ENCODE measurements at regions not wholly inside any gene's neighbourhood (a gene's known extent, or its start where the extent isn't known, plus 50 kb on each side); places are given as distances from the start of the nearest gene placed in this dataset.

GRCh38 chr13:99662678-99663077, 161.4 kb downstream of the TM9SF2 start:
- DNase-seq (ENCODE audit: low read depth): no peak

GRCh38 chr13:99661791-99662190, 160.5 kb downstream of the TM9SF2 start:
- no peak for DNase-seq (ENCODE audit: low read depth)

- no peak for DNase-seq (ENCODE audit: low read depth)
These were observed 158.7 kb downstream of the TM9SF2 start for GRCh38 chr13:99659866-99660554.

DNA sequence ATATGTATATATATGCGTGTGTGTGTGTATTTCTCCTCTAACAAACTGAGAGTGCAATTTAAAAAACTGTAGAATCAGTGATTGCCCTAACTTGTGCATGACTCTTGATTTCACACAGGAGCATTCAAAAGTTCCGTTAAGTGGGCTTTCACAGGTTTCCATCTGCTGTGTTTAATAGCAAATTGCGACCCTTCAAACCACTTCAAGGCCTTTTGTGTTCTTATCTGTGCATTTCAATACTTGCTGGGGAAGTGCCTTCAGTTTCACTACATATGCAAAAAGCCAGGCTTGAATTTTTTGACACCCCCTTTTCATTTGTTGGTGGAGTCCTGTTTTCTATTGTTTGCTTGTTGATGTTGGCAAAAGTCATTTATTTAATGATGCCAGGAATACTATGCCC, 158.0 kb downstream of the TM9SF2 start:
- DNase-seq (ENCODE audit: low read depth): no peak

- peak; percentile 15 for DNase-seq (ENCODE audit: low read depth)
These were observed 157.2 kb downstream of the TM9SF2 start for GRCh38 chr13:99658261-99658991.

- DNase-seq (ENCODE audit: low read depth): no peak
These were observed 156.6 kb downstream of the TM9SF2 start for GRCh38 chr13:99657848-99658260.

DNA sequence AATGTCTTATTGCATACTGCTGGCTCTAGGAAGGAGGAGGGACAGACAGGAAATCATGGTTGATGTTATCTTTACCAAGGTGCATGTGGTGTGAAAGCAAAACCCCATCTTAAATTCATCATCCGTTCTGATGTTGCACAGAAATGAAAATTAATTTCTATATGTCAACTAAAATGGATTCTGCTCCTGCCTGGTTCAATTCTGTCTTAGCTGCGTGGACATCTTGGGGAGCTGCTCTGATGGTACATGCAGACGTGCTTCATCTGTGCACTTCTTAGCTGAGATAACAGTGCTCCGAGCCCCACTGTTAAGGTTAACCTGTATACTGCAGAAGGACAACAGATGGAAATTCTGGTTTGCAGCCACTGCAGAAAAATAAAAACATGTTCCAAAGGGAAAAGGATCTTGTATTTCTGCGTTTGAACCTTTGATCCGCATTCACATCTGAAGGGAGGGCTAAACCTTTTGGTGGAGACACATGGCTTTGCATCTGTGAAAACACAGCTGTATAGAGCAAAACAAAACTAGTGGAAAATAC, 155.6 kb downstream of the TM9SF2 start:
- no peak for DNase-seq (ENCODE audit: low read depth)

- DNase-seq (ENCODE audit: low read depth): peak; percentile 73
These were observed 154.9 kb downstream of the TM9SF2 start for GRCh38 chr13:99656092-99656745.

DNA sequence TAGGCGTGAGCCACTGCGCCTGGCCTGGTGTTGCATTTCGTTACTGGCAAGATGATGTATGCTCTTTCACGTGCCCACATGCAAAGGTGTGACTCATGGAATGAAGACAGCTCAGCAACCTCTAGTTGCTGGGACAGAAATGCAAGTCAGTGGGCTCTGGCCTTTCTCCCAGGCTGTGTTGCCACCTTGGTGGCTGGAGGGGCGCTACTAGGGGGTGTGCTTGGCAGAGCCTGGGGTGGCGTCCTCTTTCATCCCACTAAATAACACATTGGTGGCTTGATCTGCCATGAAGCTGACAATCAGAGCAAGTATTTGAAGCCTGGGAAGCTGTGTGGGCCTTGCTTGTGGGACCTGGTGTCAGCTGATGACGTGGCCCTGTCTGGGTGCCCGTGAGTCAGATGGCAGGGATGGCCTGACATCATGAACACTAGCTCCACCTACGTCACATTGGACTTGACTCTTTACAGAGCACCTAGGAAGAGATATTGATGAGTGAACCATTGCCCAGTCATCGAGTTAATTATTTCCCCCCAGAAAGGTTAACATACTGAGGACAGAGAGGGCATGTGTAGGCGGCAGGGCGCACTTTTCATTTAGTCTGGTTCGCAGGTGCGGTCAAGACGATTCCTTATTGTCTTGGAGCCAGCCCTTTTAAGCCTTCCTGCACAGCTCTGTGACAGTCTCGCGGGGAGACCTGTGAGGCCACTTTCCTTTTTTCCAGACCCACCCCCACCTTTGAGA, 154.2 kb downstream of the TM9SF2 start:
- DNase-seq (ENCODE audit: low read depth): no peak

GRCh38 chr13:99654076-99654475, 152.8 kb downstream of the TM9SF2 start:
- no peak for DNase-seq (ENCODE audit: low read depth)

- no peak for DNase-seq (ENCODE audit: low read depth)
These were observed 152.3 kb downstream of the TM9SF2 start for GRCh38 chr13:99653526-99653925.

DNA sequence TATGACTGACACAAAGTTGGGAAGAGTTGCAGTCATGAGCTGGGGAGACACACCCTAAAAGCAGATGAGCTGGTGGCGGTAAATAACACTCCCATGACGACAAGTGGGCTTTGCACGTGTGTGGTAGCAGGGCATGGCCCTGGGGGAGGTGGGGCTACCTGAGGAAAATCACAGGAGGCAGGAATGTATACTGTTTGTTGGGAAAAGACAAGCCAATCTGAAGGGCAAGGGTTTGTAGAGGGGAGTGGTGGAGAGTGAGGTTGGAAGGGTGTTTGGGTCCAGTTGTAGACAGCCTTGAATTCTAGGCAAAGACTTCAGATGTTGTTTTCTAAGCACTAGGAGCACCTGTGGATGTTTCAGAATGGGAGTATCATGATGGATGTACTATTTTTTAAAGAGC, 151.6 kb downstream of the TM9SF2 start:
- no peak for DNase-seq (ENCODE audit: low read depth)

DNA sequence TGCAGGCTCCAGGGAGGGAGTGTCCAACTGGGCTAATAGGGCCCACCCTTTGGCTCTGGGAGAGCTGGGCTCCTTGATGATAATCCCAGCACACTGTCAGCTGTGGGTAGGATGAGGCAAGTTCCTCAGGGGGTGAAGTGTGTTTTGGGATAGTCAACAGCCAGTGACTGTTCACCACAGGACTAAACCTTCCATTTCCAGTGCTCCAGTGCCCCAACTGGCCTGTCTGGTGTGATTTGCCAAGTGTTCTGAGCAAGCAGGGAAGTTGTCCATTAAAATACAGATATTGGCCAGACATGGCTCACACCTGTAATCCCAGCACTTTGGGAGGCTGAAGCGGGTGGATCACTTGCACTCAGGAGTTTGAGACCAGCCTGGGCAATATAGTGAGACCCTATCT, 150.9 kb downstream of the TM9SF2 start:
- no peak for DNase-seq (ENCODE audit: low read depth)

DNA sequence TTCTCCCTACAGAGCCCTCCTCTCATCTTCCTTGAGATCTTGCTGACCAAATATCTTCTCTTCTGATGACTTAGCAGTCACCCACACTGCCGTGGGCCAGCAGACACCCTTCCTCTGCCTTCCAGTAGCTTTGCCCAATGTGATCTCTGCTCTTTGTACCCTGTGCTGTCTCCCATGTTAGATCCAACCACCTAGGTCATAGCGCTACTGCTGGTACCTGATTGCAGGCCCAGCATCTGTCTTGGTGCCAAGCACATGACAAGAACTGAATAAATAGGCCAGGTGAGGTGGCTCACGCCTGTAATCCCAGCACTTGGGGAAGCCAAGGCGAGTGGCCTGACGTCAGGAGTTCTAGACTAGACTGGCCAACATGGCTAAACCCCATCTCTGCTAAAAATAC, 149.7 kb downstream of the TM9SF2 start:
- no peak for DNase-seq (ENCODE audit: low read depth)

GRCh38 chr13:99650410-99650809, 149.1 kb downstream of the TM9SF2 start:
- DNase-seq (ENCODE audit: low read depth): no peak

DNA sequence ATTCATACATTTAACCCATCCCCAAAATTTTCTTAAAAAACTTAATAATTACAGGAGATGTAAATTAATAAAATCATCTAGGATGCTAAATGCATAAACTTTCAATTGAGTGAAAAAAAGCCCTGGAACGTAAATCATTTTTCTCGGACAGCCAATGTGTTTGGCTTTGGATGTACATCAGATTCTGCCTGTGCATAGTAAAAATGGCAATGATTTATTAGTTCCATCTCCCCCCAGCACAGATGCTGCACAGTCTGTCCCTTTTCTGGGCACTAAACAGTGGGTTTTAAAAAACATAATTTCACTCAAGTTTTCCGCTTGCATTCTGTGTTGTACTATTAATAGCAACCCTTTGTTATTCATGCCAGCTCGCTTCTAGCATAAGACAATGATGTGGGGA, 147.7 kb downstream of the TM9SF2 start:
- no peak for DNase-seq (ENCODE audit: low read depth)

GRCh38 chr13:99648066-99648665, 146.9 kb downstream of the TM9SF2 start:
- no peak for DNase-seq (ENCODE audit: low read depth)

DNA sequence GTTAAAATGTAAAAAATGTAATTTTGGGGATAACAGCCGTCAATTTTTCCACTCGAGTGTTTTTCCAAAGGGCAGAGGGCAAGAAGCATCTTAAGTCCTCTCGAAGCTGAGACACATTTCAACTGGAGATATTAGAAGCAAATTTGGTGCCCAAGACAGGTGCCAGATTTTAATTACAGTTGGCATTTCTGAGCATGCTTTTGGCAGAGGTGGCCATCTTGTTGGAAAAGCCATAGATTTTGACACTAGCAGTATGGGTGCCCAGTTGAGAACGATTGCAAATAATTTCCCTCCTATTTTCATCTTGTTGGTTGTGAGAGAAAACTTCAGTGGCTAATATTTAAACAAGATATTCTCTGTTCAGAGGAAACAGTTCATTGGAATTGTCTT, 146.3 kb downstream of the TM9SF2 start:
- DNase-seq (ENCODE audit: low read depth): no peak

DNA sequence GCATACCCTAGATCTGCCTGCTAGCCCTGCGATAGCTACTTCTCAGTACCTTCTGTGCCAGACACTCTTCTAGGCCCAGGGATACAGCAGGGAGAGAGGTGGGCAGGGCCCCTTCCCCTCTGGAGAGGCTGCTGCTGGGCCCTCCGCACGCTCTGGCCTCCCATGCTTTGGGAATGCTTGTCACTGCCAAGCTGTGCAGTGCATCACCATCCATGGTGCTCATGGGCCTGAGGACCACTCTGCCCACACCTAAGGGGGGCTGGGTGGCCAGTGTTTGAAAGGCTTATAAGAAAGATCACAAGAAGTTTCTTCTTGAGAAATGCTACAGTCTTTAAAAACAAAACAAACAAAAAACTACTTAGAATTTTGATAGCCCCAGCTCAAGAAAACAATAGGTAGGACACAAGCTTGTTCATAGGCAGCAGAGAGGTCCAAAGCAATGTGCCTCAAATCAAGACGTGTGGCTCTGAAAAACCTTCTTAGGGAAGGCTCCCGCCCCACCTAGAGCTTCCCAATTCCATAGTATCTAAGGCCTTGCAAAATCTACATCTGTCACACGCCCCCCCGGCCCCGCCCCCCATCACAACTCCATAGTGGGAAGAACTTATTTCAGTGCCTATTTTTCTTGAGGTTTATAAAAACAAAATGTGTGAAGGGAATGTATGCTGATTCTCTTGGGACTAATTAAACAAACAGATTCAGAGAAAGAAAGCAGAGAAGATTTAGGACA, 145.8 kb downstream of the TM9SF2 start:
- no peak for DNase-seq (ENCODE audit: low read depth)

- DNase-seq (ENCODE audit: low read depth): no peak
These were observed 141.6 kb downstream of the TM9SF2 start for GRCh38 chr13:99642841-99643240.

DNA sequence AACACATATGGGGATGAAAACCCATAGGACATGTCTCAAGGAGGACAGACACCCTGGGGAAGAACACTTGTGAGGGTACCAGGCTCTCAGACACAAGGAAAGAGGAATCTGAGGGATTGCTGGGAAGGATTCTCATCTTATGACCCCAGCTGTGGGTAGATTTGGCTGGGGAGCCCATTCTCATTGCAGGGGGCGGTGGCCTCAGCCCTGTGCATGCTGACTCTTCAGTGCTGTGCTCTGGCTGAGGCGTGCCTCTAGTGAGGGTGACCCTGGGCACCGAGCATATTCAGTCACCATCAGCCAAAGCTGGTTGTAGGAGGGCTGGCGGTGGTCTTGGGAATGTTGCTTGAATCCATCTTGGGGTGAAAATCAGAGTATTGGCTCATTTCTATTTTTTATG, 140.7 kb downstream of the TM9SF2 start:
- DNase-seq (ENCODE audit: low read depth): no peak

All from stimulated activated CD8-positive, alpha-beta memory T cell treated with anti-CD3 and anti-CD28 coated beads, Interleukin-12 subunit alpha, Interleukin-12 subunit beta, amount 100 ng/mL, for 1 hour (primary cell).